SK-N-MC (cell line): ENCODE measurements at regions not wholly inside any gene's neighbourhood (a gene's known extent, or its start where the extent isn't known, plus 50 kb on each side); places are given as distances from the start of the nearest gene placed in this dataset.
"Not testable (repeated sequence)": the region's sequence is repeated elsewhere in the genome, so short reads cannot be mapped to it uniquely, and the experiment has no call there.

ENCODE experiments used
- EZH2 ChIP-seq: fragments of 200-600 bp; sonication (generic); IDR thresholded peaks from one replicate; pipeline ENCODE4 v1.6.1; 2017; ENCODE audit warnings: antibody characterized with exemption
- FOXP2 ChIP-seq: optimal IDR thresholded peaks from 2 replicates; pipeline ENCODE3; 2011; ENCODE audit warnings: mild to moderate bottlenecking, moderate library complexity; ENCODE audit not compliant: insufficient read depth; ENCODE audit errors: extremely low read length, control extremely low read depth
- POLR2AphosphoS5 ChIP-seq: IDR thresholded peaks from 2 replicates; pipeline ENCODE4 v1.6.1; 2012; ENCODE audit warnings: mild to moderate bottlenecking, low read depth, low read length, borderline replicate concordance

DNA sequence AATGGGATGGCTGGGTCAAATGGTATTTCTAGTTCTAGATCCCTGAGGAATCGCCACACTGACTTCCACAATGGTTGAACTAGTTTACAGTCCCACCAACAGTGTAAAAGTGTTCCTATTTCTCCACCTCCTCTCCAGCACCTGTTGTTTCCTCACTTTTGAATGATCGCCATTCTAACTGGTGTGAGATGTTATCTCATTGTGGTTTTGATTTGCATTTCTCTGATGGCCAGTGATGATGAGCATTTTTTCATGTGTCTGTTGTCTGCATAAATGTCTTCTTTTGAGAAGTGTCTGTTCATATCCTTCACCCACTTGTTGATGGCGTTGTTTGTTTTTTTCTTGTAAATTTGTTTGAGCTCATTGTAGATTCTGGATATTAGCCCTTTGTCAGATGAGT is 272.9 kb upstream of the GRAMD2B start:
- TF ChIP-seq POLR2AphosphoS5, EZH2, FOXP2: not testable (repeated sequence)
